ENCODE measurements at regions not wholly inside any gene's neighbourhood (a gene's known extent, or its start where the extent isn't known, plus 50 kb on each side); places are given as distances from the start of the nearest gene placed in this dataset.

- DNase-seq (ENCODE audit: low spot score) = no peak
- TF ChIP-seq, protein P1, sequence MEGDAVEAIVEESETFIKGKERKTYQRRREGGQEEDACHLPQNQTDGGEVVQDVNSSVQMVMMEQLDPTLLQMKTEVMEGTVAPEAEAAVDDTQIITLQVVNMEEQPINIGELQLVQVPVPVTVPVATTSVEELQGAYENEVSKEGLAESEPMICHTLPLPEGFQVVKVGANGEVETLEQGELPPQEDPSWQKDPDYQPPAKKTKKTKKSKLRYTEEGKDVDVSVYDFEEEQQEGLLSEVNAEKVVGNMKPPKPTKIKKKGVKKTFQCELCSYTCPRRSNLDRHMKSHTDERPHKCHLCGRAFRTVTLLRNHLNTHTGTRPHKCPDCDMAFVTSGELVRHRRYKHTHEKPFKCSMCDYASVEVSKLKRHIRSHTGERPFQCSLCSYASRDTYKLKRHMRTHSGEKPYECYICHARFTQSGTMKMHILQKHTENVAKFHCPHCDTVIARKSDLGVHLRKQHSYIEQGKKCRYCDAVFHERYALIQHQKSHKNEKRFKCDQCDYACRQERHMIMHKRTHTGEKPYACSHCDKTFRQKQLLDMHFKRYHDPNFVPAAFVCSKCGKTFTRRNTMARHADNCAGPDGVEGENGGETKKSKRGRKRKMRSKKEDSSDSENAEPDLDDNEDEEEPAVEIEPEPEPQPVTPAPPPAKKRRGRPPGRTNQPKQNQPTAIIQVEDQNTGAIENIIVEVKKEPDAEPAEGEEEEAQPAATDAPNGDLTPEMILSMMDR (IDR thresholded peaks at IDR 0.05; ENCODE audit: extremely low read depth, missing control alignments) = no peak
These were observed 77.7 kb downstream of the RHOU start for GRCh38 chr1:228812961-228813360.

DNA sequence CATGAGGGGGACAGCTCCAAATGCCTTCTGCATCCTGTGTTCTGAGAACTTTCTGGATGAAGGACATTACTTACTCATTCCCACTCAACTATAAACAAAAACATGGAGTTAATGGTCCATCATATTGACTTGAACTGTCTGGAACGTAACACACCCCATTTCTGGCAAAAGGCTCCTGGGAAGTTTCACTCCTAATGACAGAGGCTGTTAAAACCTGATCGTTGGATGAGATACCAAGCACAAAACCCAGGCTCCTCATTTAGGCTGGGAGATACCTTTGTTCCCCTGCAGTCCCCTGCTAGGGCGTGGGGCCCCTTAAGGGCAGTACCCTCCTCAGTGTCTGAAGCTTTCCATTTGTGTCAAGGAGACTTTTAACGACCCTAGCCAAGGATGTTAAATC, 78.9 kb downstream of the RHOU start:
- DNase-seq (ENCODE audit: low spot score) = no peak
- TF ChIP-seq, protein P1 (IDR thresholded peaks at IDR 0.05; ENCODE audit: extremely low read depth, missing control alignments) = no peak

DNA sequence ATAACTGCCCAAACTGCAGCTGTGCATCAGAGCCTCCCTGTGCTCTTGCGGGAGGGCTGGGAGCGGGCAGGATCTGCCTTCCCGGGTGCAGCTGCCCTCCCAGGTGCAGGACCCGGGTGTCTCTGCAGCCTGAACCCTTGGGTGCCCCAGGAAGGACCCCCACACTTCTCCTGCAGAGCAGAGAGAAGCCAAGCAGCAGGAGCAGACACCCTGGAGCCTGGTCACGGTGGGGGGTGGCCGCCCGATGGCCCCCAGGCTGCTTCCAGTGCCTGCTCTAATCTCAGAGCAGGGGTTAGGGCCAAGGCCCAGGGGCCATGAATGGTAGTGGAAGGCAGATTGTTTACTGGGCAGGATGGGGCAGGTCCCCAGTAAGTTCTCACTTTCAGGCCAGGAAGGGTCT, 83.0 kb downstream of the RHOU start:
- TF ChIP-seq, protein P1 (IDR thresholded peaks at IDR 0.05; ENCODE audit: extremely low read depth, missing control alignments) = no peak
- no peak for DNase-seq (ENCODE audit: low spot score)

GRCh38 chr1:228818928-228819630, 83.8 kb downstream of the RHOU start:
- TF ChIP-seq, protein P1 (IDR thresholded peaks at IDR 0.05; ENCODE audit: extremely low read depth, missing control alignments) = no peak
- no peak for DNase-seq (ENCODE audit: low spot score)

GRCh38 chr1:228821252-228821651, 86.0 kb downstream of the RHOU start:
- DNase-seq (ENCODE audit: low spot score) = no peak

GRCh38 chr1:228823200-228823599, 87.9 kb downstream of the RHOU start:
- TF ChIP-seq, protein P1 (IDR thresholded peaks at IDR 0.05; ENCODE audit: extremely low read depth, missing control alignments) = no peak
- DNase-seq (ENCODE audit: low spot score) = no peak

More at GRCh38 chr1:228821252-228821651, 86.0 kb downstream of the RHOU start:
- TF ChIP-seq, protein P1 (IDR thresholded peaks at IDR 0.05; ENCODE audit: extremely low read depth, missing control alignments) = no peak

DNA sequence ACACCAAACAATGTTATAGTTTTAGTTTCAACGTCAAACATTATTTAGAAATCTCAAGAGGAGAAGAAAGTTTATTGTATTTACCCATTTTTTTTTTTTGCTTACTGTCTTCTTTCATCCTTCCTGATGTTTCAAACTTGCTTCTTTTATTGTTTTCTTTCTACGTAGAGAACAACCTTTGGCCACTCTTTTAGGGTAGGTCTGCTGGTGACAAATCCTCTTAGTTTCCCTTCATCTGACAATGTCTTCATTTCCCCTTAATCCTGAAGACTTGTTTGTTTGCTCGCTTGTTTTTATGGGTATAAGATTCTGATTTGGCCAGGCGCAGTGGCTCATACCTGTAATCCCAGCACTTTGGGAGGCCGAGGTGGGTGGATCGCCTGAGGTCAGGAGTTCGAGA, 89.1 kb downstream of the RHOU start:
- DNase-seq (ENCODE audit: low spot score) = no peak
- TF ChIP-seq, protein P1 (IDR thresholded peaks at IDR 0.05; ENCODE audit: extremely low read depth, missing control alignments) = no peak

All from GM20000 (cell line).